GM20000 (cell line): ENCODE measurements at regions not wholly inside any gene's neighbourhood (a gene's known extent, or its start where the extent isn't known, plus 50 kb on each side); places are given as distances from the start of the nearest gene placed in this dataset.

Experiments
- DNase-seq: peaks from one replicate; pipeline ENCODE4 v3.0.0; 2012; ENCODE audit warnings: low spot score
- CTCF ChIP-seq: IDR thresholded peaks from 2 replicates; pipeline ENCODE4 v1.5.1; 2012; ENCODE audit warnings: mild to moderate bottlenecking, control low read depth; ENCODE audit errors: extremely low read depth, missing control alignments

- DNase-seq: no peak
- no peak for TF ChIP-seq CTCF
Observed at GRCh38 chr2:239753401-239753837, 271.7 kb downstream of the NDUFA10 start.

- DNase-seq: no peak
- no peak for TF ChIP-seq CTCF
Observed at GRCh38 chr2:239752951-239753350, 272.2 kb downstream of the NDUFA10 start.

GRCh38 chr2:239751679-239752355 lies 273.3 kb downstream of the NDUFA10 start:
- no peak for TF ChIP-seq CTCF
- no peak for DNase-seq

- DNase-seq: no peak
- no peak for TF ChIP-seq CTCF
Observed at GRCh38 chr2:239750929-239751678, 274.0 kb downstream of the NDUFA10 start.

GRCh38 chr2:239750045-239750835 lies 274.9 kb downstream of the NDUFA10 start:
- DNase-seq: no peak
- no peak for TF ChIP-seq CTCF

GRCh38 chr2:239749272-239749873 lies 275.8 kb downstream of the NDUFA10 start:
- no peak for DNase-seq
- no peak for TF ChIP-seq CTCF
